Posterior cingulate gyrus (tissue), 11 donors: ENCODE measurements at regions not wholly inside any gene's neighbourhood (a gene's known extent, or its start where the extent isn't known, plus 50 kb on each side); places are given as distances from the start of the nearest gene placed in this dataset.

Experiments used
- DNase-seq, 10 donors: peaks; one replicate each; pipeline versions ENCODE4 v3.0.0 to v3.0.0-alpha.2; 2020 to 2021; ENCODE audit warnings: mixed read lengths in 3 of 10
- intact Hi-C: fragments of 100-400 bp; cut with DNase I; formaldehyde crosslinking; loops from one replicate; pipeline ENCODE4 v1.15.1; 2023

DNA sequence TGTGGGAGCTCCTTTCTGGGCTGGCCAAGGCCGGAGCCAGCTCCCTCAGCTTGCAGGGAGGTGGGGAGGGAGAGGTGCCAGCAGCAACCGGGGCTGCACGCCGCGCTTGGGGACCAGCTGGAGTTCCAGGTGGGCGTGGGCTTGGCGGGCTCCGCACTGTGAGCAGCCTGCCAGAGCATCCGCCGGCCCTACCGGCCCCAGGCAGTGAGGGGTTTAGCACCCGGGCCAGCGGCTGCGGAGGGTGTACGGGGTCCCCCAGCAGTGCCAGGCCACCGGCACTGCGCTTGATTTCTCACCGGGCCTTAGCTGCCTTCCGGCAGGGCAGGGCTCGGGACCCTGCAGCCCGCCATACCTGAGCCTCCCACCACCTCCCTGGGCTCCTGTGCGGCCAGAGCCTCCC lies 651.0 kb upstream of the ARPP21 start:
- intact Hi-C loops = no loop called here
- DNase-seq = peak in 3 of 10 donors; percentile 67 to 81 (median 70)

DNA sequence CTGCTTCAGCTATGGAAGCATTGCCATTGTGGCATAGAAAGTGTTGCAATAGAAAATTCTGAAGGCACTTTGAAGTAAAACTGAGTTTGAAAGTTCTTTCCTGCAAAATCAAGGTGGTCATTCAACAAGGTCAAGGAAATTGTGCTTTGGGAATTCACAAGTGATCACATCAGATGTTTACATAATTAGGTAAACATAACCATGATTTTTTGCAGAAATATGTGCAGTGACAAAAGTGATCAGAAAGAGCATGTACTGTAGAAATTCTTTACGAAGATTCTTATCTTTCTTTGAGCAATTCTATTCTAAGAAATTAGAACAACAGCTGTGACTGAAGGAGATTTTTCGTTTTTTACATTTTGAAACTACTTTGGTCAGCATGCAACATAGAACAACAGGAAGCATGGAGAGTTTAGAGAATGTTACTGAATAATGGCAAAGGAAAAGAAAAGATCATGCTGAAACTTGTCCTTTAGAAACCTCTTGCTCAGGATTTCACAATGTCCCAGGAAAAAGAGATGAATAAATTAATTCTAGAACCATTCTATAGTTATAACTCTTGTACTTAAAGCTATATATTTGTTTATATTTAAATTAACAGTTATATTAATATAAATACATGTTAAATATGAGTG lies 643.4 kb upstream of the ARPP21 start:
- intact Hi-C loops = no loop called here
- no peak for DNase-seq

DNA sequence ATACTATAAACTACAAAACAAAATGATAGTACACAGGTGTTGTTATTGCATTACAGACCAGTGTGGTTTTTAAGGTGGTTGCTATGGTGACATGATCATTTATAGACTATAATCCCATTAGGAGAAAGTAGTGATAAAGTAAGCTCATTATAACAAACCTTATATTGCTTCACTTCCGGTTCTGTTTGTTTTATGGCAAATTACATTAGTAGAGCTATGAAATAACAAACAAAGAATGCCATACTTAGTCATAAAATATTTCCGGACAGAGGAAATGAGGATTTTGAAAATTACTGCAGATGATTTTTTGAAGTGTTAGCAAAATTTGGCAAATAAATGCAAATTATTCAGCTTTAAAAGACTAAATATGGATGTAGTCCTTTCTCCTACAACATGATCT lies 640.4 kb upstream of the ARPP21 start:
- intact Hi-C loops = no loop called here
- DNase-seq = no peak

DNA sequence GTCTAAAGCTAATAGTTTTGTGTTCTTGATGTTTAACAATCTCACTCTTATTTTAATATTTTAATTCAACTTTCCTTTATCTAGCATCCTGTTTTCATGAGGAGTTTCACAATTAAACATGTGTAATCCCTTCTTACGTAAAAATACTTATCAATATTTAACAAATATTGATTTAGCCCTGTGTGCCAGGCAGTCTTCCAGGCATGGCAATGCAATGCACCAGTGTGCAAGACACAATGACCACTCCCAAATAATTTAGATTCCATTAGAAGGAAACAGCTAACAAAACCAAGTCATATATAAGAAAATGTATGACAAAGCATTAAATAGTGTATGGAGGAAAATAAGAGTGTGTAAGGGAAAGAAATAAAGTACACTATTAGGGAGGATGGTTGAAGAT lies 627.1 kb upstream of the ARPP21 start:
- intact Hi-C loops = no loop called here
- no peak for DNase-seq

DNA sequence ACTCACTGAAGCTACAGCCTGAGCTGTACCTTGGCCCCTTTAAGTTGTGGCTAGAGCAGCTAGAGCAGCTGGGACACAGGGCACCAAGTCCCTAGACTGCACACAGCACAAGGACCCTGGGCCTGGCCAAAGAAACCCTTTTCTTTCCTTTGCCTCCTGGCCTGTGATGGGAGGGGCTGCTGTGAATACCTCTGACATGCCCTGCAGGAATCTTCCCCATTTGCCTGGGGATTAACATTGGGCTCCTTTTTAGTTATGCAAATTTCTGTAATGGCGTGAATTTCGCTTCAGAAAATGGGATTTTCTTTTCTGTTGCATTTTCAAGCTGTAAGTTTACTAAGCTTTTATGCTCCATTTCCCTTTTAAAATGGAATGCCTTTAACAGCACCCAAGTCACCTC lies 611.2 kb upstream of the ARPP21 start:
- intact Hi-C loops = no loop called here

DNA sequence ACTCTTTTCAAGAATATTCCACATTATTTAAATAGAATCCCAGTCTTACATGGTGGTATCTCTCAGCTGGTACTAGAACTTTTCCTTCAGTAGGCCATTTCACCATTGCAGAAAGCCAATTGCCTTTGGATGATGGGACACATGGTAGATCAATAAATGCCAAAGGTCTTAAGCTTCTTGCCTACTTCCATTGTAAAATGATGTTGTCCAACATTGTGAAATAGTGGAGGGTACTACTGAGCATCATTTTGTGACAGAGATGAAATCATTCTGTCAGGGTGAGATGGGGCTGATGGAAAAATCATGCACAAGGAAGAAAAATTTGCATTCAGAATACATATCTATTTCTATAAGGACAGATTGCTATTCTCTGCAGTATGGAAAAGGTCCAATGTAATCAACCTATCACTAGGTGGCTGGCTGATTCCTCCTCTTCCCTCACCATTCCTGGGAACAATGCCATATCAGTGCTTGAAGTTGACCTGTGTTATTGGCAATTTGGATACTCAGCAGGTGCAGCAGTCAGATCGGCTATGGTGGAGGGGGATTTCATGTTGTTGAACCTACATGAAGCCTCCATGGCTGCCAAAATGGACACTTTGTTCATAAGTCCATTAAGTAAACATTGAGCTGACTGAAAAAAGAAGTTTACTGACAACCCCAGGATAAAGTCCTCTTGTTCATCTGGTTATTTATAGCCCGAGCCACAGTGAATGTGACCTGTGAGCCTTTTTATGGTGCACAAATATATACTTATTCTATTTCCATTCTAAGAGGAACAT lies 596.9 kb upstream of the ARPP21 start:
- DNase-seq = no peak
- intact Hi-C loops = no loop called here

More for the DNA sequence above, 611.2 kb upstream of the ARPP21 start:
- DNase-seq = no peak

DNA sequence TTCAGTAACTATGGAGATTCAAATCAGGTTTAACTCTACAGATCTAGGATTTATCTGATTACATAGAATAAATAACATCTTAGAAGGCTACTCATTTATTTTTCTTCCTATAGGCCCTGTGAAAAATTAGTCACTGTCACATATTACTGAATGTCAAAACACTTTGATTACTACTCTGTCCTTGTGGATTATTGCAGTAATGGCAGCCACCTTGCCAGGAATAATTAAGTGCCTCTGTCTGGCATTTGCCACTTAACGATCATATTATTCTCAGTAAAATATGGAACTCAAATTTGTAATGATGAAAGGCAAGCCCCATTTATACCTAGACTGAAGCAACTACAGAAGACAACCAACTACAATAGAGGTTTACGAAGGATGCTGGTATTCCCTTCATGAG lies 596.3 kb upstream of the ARPP21 start:
- intact Hi-C loops = no loop called here
- no peak for DNase-seq

DNA sequence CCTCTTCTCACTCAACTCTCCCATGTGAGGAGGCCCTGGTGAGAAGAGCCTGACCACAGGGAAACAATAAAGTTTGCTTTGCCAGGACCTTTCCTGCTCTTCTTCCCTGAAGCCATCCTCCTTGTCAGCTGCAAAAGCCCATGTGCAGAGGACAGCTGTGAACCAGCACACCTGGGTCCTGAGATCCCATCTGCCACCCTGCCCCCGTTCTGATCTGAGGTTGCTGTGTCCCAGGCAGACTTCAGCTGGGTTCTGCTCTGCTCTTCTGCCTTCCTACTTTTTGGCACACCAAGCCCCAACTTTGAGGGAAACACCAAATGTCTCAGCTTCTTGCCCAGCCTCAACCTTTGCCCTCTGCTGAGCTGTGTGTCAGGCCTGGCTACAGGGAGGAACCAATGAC lies 595.1 kb upstream of the ARPP21 start:
- intact Hi-C loops = no loop called here
- DNase-seq = no peak

DNA sequence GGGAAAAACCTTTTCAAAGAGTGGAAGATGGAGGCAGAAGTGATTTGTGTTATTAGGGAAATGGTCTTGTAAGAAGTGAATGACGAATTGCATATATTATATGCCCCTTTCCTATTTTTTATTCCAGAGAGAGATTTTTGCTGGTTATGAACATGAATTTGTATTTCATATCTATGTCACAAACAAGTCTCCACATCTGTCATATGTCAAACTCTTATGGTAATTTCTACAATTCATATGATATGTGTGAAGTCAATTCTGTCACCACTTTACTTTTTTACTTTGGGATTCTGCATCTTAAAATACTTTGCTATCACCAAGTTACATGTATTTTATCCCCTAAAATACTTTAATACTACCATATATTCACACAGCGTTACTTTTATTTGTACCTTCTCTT lies 594.2 kb upstream of the ARPP21 start:
- intact Hi-C loops = no loop called here
- DNase-seq = no peak

DNA sequence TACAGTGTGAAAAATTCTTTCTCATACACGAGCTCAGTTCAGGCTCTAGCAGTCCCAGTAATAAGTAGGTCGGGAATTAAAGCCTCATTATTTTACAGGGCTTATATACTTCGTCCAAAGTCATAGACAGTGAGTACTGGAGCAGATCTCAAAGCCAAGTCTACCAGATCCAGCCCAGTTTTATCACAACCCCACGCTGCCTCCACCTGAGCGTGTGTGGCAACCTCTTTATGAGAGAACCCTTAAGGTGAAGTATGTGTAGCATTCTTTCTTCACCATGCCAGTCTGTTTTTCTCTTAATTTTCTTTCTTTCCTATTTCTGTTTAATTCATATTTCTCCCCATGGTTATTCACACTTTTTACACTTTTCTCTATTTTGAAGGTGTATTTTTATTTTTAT lies 574.6 kb upstream of the ARPP21 start:
- DNase-seq = no peak
- intact Hi-C loops = no loop called here

DNA sequence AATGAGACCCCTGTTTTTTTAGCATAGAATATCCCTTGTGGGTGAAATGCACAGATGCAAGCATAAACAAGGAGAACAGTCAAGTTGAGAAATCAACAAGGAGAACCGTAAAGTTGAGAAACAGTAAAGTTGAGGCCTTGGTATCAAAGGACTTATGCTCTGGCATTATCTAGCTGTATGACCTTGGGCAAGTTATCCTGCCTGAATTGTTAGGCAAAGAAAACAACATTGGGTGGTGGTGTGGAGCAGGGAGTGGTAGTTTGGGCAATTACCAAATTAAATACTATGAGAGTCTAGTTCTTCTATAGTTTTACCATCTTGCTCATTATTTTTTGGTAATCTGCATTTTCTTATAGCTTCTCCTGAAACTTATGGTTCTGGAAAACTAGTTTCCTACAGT lies 573.4 kb upstream of the ARPP21 start:
- no peak for DNase-seq
- intact Hi-C loops = no loop called here

DNA sequence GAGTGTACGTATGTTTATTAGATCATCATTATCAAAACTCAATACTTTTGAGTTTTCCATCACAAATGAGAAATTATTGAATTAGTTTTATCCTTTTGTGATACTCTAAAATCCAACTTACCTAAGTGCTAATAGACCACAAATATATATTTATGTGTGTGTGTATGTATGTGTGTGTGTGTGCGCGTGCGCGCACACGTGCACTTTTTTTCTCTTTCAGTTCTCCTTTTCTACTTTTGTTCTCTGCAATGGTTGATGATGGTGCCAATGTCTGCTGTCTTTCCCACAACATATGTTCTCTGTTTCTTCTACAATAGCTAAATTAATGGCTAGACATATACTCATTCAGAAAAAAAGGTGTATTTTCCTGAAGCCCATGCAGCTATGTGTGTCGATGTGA lies 571.6 kb upstream of the ARPP21 start:
- DNase-seq = no peak
- intact Hi-C loops = no loop called here

DNA sequence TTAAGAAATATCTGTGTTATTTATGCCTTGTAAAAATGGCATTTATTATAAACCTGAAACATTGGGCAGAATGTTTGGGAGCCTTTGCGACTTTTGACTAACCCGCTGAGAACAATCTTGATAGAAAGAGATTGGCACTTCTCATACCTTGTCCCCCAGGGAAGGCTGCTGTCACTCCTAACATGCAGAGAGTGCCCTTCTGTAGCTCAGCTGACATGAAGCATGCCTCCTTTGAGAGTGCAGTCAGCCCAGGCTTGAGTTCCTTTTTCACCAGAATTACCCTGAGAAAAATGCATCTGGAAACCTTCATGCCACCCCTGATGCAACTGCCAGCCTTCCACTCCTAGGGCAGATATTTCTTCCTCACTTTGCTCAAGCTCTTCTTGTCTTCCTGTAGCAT lies 569.2 kb upstream of the ARPP21 start:
- intact Hi-C loops = no loop called here
- DNase-seq = no peak

DNA sequence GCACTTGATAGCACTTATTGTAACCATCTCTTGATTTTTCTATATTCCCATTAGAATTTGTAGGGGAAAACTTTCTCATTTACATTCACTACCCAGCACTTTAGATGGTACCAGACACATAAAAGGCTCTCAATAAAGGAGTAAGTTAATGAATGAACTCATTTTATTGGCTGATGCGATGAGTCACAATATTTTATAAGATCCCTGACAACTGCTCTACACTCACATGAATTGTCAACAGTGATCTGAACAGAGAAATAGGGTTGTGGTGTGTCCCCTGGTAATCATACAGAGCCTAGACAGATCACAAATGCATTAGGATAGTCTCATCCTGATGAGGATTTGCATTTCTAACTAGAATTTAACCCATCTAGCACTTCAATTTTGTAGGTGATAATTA lies 567.6 kb upstream of the ARPP21 start:
- no peak for DNase-seq
- intact Hi-C loops = no loop called here

DNA sequence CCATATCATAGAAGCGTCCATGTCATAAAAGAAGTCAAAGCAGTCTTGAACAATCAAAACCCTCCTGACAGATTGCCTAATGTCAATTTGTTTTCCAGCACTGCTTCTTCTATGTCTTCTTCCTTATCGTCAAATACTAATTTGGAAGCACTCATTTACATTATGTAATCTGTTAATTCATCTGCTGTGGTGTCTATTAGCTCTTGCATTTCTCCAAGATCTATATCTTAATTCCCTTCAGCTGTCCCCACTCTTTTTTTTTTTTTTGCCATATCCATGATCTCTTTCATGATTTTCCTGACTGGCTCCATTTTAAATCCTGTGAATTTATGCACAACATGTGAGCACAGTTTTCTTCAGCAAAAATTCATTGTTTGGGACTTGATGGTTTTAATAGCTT lies 560.5 kb upstream of the ARPP21 start:
- intact Hi-C loops = no loop called here

DNA sequence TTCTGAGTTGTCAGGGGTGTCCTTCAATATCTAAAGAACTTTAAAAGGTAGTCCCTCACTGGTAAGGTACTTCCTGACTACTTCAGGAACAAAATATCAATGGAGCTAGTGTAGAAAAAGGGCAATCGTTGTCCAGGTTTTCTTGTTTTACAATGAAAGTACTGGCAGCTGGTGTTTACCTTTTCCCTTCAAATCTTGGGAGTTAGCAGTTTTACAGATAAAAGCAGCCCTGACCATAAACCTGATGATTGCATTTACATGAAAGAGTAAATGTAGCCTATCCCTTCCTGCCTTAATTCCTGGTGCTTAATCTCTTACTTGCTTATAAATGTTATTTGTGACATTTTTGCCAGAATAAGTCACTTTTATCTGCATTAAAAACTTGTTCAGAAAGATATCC lies 559.9 kb upstream of the ARPP21 start:
- intact Hi-C loops = no loop called here

More for the DNA sequence above, 560.5 kb upstream of the ARPP21 start:
- no peak for DNase-seq

DNA sequence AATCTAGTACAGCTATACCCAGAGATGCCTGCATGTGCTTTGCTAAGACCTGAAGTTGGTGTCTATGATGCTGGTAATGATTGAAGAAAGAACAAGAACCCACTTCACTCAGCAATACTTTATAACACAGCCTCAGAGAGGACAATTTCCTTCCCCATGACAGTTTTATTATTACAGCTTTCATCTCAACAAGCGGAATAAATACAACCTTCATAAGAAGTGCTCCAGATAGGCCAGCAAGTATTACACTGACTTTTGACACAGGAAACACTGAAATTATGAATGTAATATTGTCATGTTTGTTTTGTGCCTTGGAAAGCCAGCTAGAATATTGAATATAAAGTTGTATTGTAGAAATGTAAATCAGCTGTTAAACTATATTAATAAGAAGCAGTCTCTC lies 557.4 kb upstream of the ARPP21 start:
- intact Hi-C loops = no loop called here
- DNase-seq = no peak

More for the DNA sequence above, 559.9 kb upstream of the ARPP21 start:
- no peak for DNase-seq

DNA sequence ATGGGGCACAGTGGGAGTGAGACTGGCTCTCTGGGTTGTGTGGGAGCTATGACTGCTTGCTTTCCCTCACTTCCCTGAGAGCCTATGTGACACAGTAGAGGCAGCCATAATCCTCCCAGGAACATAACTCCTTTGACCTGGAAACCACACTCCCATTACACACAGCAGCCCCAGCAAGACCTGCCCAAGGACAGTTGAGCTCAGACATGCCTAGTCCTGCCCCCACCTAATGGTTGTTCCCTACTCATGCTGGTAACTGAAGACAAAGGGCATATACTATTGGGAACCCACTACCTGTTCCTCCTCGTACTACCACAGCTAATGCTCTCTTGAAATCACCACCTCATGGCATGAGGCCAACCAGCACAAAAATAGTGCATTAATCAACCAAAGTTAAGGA lies 550.4 kb upstream of the ARPP21 start:
- no peak for DNase-seq
- intact Hi-C loops = no loop called here

DNA sequence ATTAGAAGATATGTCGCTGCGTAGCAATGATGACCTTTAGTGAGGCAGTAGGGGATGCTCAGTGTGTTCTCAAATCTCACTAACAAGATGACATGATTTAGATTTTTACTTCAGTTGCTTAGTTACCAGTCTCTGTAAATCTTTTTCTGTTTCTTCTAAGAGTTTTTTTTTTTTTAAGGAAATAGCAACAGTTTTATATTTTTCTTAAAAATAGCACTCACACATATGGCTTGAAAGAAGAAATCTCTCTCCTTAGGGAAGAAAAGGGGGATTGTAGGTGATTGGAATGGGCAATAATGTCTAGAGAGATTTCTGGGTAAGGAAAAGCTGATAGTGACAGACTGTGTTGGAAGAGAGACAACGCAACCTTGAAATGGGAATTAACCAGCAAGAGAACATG lies 524.6 kb upstream of the ARPP21 start:
- DNase-seq = no peak
- intact Hi-C loops = no loop called here

DNA sequence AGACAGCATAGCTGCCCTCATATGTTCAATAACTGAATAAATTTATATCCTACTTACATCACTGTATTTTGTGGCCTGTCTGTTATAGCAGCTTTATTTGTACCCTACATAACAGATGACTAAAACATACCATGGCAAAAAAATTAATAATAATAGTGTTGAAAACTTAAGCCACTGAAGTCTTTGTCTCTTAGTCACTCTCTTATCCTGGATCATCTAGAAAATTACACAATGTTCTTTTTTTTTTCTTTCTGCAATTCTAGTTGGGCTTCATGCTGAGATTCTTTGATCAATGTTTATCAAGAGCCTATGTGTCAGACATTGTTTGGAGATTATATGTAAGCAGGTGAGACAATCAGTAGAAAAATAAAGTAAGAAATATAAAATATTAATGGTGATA lies 519.3 kb upstream of the ARPP21 start:
- intact Hi-C loops = no loop called here
- DNase-seq = no peak

DNA sequence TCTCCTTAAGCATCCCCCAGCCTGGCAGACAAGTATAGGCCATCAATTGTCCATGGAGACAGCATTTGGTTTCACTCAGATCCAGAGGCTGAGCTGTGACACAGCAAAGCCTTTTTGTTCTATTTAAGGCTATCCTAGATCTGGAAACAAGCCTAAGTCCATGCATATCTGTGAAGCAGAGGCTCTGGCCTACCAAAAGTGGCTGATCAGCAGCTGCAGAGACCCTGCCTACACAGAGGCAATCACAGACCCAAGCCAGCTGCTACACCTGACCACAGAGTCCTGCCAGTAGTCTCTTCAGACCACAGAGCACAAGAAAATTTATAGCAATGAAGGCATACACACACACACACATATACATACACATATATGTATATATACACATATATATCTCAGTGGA lies 501.7 kb upstream of the ARPP21 start:
- DNase-seq = peak in 1 of 10 donors; percentile 24
- intact Hi-C loops = no loop called here

DNA sequence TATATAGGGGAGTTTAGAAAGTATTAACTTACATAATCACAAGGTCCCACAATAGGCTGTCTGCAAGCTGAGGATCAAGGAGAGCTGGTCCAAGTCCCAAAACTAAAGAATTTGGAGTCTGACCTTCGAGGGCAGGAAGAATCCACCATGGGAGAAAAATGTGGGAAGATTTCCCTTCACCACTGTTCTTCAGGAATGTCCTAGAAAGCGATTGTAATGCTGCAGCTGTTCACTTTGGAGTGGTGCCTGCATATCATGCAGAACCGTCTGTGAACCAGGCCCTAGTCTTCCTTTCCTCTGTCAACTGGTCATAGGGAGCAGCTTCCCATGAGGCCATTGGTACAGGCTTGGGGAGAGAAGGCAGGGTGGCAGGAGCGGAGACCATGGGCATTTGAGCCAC lies 497.9 kb upstream of the ARPP21 start:
- intact Hi-C loops = no loop called here
- no peak for DNase-seq

DNA sequence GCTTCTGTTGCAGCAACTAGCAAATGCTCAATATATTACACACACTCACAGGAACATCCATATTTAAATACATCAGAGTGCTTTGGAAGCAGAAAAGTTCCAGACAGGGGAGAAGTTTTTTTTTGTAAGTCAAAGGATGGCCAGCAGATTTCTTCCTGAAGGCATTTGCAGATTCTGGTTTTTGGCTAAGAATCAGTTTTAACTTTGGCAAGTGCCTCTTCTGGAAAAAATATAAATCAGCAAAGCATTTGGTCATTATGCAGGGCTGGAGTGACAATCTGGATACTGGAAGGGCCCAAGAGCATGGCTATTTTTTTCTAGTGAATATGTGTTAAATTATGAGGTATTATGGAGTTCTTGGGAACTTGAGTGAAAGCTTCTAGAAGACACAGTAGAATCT lies 495.3 kb upstream of the ARPP21 start:
- DNase-seq = no peak
- intact Hi-C loops = no loop called here
